COR-L47 (cell line): ENCODE measurements at regions not wholly inside any gene's neighbourhood (a gene's known extent, or its start where the extent isn't known, plus 50 kb on each side); places are given as distances from the start of the nearest gene placed in this dataset.
"Not testable (repeated sequence)": the region's sequence is repeated elsewhere in the genome, so short reads cannot be mapped to it uniquely, and the experiment has no call there.

Experiments
- DNase-seq: peaks from one replicate; lab custom pipeline; 2025; lab: John Stamatoyannopoulos, UW

DNA sequence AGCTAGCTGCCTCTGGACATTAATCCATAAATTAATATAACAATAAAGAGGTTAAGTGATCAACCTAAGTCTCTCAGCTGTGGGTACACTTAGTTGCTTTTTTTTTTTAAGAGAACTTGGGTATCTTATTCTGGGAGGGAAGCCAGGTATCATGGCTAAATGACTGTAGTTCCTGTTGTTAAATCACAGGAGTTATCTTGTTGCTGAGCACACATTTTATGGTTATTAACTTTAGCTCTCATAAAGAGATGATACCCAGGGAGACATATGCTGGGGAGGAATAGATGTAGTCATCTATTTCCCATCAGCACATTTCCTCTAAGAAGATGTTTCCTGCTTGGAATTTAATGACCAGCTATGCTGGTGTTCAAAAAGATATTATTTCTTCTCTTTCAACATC is 227.8 kb downstream of the PTGER3 start:
- DNase-seq, result no peak

DNA sequence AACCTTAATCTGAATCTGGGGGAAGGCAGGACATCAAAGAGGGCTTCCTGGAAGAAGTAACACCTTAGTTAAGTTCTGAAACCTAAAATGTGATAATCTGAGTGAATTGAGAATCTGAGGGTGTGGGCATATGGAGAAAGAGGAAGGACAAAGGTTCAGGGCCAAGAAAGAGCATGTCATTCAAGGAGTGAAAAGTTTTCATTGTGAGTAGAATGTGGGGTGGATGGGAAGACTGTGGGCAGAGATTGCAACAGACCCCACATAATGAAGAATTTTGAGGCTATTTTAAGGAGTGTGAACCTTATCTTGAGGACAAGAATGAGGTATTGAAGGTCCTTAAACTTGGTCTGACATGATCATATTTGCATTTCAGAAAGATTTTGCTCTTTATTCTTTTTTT is 227.2 kb downstream of the PTGER3 start:
- DNase-seq, result no peak

DNA sequence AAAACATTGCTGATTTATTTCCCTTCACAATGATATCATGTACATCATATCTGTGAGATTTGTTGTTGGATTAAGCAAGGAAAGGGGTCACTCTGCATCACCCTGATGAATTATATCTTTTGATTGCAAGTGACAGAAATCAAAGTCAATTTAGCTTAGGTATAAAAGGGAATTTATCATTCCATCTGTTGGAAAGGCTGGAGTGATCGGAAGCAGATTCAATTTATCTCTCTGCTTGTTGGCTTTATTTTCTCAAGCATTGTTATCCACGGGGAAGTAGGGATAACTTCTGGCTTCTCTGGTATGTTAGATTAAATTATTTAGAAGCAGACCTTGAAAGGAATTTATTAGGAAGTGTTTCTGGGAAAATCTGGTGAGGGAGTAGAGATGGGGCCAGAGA is 226.6 kb downstream of the PTGER3 start:
- no peak for DNase-seq

DNA sequence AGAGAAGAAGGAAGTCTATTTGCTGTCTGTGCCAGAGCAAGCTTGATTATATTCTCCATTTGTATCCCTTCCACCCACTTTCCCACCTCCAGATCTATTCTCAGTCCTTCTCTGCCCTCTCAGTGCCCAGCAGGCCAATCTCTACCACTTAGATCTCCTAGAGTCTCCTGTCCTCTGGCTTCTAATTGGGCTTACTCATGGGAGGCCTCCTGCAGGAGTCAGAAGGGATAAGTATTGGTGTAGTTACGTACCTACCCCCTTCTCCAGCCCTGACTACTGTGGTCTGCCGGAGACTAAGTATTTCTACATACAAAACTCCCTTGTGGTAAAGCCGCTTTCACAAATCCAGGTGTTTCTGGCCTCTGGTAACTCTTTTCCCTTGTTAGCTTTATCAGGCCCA is 221.2 kb downstream of the PTGER3 start:
- DNase-seq, result no peak

DNA sequence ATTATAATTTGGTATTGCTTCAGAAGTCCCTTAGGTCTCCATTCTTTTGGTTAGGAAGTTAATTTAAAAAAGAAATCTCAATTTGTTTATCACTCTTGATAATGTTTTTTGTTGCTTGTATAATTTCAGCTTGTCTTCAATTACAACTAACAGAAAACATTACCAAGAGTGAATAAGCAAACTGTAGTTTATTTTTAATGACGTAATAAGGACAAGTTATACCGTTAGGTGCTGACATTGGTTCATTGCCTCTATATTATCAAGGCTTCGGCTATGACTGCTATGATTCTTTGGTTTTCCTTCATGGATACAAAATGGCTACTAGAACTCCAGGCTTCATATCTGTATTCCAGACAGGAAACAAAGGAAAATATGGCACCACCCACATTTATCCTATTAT is 220.6 kb downstream of the PTGER3 start:
- DNase-seq, result no peak

DNA sequence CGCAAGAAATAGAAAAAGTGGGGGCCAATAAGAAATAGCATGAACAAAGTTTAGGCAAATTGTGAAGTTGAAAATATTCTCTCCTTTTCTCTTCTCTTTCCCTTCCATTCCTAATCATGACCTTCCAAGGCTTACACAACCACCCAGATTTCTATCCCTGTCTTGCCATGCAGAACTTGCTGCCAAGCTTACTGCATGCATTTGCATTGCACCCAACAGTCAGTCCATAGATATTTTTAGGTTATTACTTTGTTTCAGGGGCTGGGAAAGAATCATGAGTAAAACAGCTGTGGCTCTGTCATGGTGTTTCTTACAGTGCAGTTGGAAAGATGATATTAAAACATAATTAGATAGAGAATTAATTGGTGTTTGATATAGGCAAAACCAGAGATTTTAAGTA is 219.4 kb downstream of the PTGER3 start:
- DNase-seq, result no peak

DNA sequence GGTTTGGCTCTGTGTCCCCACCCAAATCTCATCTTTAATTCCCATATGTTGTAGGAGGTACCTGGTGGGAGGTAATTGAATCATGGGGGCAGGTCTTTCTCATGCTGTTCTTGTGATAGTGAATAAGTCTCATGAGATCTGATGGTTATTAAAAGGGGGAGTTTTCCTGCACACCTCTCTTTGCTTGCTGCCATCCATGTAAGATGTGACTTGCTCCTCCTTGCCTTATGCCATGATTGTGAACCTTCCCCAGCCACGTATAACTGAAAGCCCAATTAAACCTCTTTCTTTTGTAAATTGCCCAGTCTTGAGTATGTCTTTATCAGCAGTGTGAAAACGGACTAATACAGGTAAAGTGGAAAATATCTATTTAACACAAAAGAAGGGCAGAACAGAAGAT is 213.3 kb downstream of the PTGER3 start:
- DNase-seq, result not testable (repeated sequence)

DNA sequence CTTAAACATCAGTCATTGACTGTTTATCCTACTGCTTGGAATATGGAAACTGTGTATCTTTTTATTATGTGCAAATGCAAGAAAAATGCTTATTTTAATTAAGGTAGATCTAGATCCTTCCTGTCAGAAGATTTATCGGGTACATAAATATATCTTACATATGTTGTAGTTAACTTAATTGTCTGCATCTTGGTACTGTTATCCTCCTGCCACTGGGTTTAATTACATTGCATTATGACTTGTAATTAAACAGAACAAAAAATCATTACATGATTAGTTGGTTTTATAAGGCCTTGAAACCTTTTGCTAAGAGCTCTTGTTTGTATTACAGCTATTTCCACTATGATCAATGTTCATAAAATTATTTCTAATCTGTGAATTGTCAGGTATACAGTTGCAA is 211.2 kb downstream of the PTGER3 start:
- no peak for DNase-seq

DNA sequence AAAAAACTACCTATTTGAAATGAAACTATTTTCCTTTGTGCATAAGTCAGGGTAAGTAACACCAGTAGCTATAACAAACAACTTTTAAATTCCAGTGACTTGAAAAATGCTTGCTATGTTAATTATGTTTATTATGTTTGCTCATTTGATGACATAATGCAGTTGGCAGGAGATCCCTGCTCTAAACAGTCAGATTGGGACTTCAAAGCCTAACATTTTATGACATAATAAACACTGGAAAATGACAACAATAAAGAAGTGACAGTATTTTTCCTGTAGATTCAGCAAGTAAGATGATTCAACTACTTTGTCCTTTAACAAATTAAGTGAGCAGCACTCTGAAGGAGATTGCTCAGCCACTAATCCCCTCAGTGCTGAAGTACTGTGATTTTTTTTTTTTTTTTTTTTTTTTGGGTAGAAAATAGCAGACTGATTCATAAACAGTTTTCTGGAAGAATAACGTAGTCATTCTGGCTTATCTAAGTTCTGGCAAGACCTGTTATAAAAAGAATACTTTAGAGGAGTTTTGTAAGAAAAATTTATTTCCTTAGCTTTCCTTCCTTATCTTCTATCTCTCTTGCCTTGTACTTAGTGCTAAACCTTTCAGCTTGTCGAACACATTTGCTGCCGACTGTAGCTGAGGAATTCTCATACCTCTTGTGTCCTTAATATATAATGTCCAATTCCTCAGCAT is 207.2 kb downstream of the PTGER3 start:
- DNase-seq, result no peak

DNA sequence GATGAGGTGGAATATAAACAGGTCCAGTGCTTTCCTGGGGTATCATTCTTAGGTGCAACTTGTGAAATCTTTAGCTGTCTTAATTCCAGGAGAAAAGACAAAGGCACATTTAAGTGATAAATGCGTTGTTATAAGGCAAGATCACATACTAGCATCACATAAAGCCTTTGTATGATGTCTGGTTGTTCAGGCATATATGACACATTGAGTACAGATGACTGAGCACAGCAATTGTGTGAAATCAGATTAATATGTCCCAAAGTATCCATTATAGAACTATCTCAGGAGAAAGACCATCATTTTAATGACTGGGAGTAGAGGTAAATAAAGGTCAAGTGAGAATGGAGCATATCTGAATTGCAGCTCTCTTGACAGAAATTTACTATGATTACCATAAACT is 205.1 kb downstream of the PTGER3 start:
- DNase-seq, result no peak

DNA sequence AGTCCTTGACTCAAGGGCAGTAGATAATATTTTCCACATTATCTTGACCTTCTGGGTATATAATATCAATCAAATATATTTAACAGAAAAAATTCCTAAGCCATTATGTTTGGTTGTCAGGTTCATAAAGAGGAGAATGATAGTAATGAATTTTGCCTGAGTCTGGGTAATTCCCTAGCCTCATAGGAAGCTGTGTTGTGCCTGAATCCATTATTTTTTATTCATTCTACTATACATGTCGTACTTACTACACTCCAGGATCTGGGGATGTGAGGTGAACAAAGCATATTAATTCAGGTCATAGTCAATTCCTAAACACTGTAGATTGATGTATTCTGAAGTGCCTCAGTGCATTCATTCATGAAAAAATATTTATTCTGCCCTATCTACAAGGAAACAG is 204.2 kb downstream of the PTGER3 start:
- DNase-seq, result no peak

DNA sequence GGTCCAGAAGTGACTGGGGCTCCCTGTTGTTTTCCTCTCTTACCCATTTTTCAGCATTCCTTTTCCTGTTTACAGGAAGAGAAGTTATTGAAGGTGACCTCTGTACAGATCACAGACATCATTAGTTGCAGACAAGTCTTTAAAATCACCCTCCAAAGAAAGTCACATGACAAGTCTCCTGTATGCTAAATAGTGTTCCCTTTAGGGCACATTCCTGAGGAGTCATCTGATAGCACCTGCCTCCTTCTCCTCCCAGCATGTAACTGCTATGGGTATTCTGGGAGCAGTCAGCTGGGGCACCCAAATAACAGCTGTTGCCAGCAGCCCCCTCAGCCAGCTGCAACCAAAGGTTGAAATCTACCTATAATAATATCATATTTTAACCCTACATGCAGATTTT is 200.6 kb downstream of the PTGER3 start:
- DNase-seq, result no peak

DNA sequence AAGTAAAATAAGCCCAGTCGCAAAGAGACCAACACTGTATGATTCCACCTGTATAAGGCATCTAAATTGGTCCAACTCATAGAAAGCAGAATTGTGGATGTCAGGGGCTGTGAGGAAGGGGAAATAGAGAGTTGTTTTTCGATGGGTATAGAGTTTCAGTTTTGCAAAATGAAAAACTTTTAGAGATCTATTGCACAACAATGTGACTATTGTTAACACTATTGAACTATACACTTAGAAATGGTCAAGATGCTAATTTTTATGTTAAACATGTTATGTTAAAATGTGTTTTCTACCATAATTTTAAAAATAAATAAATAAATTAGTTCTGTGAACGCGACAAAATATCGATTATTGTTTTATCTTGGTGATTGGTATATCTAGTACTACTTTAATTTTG is 192.4 kb downstream of the PTGER3 start:
- no peak for DNase-seq

DNA sequence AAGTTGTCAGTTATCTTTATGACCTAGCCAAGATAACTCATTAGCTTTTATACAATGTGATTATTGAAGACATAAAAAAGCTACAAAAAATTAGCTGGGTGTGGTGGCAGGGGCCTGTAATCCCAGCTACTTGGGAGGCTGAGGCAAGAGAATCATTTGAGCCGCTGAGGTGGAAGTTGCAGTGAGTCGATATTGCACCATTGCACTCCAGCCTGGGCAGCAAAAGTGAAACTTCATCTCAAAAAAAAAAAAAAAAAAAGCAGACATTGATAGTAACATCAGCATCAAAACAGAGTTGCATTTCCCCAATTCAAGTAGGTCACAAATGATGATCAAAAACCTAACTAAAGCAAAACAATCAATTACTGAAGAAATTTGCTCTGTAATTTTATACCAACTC is 191.4 kb downstream of the PTGER3 start:
- no peak for DNase-seq

DNA sequence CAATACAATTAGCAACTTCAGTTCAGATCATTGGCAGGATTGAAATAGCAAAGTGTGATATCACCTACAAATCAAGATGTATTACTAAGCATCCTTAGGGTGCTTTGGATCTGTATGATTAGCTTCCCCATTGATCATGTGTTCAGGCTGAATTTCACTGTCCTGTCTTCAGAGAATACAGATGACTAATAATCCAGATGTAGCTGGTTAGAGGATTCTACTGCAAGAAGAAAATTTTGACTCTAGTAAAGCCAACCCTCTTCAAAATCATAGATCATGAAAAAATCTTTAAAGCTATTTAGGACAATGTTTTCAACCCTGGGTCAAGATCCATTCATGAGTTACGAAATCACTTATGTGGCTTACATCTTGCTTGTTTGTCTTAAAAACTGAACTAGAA is 184.4 kb downstream of the PTGER3 start:
- no peak for DNase-seq

DNA sequence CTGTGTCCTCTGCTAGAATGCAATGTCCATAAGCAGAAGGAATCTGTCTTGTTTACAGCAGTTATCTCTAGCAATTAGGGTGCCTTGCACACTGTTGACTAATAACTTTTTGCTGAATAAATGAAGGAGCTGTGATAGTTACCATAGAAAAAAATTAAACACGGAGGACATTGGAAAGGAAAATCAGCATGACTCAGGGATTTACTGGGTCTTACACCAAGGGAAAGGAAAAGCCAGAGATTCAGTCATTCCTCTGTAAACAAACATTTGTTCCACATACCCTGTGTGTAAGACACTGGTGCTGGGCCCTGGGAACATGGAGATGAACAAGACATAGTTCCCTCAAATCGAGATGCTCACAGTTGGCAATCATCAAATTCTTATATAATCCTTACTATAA is 183.3 kb downstream of the PTGER3 start:
- DNase-seq, result no peak

DNA sequence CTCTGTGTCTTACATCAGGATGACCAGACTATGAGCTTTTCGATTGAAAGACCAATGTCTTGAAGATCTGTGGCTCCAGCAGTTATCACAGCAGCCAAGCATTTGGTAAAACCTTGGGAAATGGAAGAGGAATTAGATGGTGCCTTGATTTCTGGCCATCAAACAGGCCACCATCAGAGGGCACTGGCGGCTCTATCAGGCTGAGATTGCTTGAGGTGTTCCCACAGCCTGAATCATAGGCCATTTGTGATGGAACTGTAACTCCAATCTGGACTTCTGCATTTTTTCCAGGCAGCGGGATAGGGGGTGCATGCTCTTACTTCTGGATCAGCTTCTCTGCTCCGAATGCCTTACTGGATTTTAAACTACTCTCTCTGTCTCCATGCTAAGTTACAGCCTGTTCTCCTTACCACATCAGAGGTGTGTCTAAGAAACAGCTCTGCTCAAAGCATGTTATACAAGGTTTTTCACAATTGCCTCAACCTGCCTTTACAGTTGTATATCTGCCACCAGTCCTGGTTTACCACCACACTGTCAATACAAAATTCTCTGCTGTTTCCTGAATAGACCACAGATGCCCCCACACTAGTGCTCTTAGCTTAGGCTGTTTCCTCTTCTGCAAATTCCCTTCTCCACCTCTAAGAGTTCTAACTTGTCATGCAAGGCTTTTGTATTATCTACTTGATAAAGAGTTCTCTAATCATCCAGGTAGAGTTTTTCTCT is 180.9 kb downstream of the PTGER3 start:
- DNase-seq, result no peak

DNA sequence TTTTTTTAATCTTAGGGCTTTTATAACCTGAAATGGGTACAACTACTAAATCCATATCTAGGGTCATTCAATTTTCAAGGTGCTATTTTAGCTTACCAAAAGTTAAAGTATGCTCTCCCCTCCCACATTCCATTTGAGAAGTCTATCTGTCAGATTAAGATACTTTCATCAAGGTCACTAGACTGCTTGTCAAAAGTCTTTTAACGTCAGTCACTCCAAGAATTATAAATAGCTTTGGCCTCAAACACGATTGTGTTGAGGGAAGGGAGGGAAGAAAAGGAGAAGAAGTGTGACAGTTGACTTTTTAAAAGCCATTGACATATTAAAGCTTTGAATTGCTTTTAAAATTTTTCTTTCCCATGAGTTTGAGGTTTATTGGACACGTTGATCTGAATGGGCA is 175.8 kb downstream of the PTGER3 start:
- no peak for DNase-seq

DNA sequence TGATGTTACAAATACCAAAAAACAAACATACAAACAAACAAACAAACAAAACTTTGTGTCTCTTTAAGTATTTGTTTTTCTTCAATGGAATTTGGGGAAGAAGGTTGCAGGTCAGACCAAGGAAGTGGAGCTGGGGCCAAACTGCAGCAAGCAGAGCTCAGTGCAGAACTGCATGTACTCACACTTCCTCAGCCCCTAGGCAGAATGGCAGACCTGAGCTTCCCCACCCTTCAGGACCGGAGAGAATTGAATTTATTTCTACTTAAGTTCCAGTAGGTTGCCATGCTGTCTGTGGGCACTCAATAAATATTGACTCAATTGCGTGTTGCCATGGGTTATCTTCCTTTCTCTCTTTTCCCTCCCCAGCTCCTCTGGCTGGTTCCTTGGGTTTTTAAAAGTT is 173.6 kb downstream of the PTGER3 start:
- DNase-seq, result no peak

DNA sequence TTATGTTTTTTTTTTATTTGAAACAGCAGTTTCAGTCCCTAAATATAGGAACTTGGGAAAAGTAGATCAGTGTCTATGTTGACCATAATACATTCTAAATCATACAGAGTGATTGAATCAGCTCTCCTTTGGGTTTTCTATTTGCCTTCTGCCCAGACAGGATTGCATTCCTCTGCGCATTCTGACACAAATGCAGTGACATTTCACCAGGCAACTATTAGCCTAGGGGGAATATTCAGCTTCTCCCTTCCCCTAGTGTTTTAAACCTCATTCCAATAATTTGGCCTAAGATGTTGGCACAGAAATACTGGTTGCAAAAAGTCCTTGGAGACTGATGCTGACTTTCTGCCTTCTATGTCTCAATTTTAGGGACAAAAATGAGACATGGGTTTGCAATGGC is 172.8 kb downstream of the PTGER3 start:
- no peak for DNase-seq

DNA sequence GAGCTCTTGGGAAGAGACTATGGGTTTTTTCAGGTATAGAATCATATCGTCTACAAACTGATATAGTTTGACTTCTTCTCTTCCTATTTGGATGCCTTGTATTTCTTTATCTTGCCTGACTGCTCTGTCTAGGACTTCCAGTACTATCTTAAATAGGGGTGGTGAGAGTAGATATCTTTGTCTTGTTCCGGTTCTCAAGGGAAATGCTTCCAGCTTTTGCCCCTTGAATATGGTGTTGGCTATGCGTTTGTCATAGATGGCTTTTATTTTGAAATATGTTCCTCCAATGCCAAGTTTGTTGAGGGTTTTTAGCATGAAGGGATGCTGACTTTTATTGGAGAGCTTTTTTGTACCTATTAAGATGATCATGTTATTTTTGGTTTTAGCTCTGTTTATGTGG is 170.3 kb downstream of the PTGER3 start:
- no peak for DNase-seq

DNA sequence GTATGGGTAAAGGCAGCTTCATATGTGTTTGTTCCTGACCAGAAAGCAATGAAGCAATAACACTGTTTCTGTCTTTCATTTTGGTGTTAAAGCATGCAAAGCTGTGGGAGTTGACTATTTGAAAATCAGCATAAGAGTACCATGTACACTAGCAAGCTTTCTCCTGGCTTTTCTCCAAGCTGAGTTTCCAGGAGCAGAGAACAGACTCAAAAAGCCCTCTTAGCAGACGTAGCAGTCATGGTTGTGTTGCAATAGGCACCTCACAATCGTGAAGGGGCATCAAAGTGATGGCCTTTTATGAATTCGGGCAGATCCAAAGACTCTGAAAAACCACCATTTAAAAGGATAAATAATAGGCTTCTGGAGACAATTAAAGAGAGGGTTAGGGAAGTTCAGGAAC is 159.7 kb downstream of the PTGER3 start:
- DNase-seq, result no peak

DNA sequence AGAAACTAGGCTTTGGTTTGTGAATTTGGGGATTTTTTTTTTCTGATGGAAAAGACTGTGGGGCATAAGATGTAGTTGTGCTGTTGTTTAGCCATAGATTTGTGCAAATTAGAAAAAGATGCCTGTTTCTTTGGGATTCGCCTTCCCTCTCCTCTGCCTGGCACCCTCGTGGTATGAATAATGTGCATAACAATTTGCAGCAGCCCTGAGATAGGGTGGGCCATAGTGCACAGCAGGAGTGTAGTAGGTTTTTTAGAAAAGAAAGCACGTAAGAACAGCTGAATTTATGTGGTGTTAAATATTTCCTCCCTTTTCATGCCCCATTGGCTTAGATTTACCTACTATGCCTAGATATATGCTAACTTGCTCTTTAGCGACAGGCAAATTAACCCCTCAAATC is 158.9 kb downstream of the PTGER3 start:
- DNase-seq, result no peak

DNA sequence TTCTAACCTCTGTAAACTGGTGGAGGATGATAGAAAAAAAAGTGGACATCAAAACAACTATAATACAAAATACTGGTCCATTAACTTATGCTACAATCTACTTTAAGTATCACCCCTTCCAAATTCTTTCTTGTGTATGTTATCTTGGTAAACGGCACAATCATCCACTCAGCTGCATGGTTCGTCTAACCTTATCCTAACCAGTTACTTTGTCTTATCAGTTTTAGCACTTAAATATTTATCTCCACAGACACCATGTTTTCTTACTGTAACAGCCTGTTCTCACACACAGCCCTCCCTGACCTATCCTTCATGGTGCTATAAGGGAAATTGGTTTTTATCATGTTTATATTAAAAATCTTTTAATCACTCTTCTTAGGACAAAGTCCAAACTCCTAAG is 157.2 kb downstream of the PTGER3 start:
- no peak for DNase-seq
